ENCODE measurements at regions not wholly inside any gene's neighbourhood (a gene's known extent, or its start where the extent isn't known, plus 50 kb on each side); places are given as distances from the start of the nearest gene placed in this dataset.

GRCh38 chr16:13510425-13511151 is 409.4 kb upstream of the ERCC4 start:
- H3K9ac ChIP-seq (ENCODE audit: insufficient read depth, low read depth, low read length), result no peak overlapping the region
- H3K9me3 ChIP-seq (ENCODE audit: low read length), result peaks cover 9% of the 10 kb centered on the region
- no peaks in the 10 kb centered on the region for H3K36me3 ChIP-seq (replicated peaks in 1 of 2; ENCODE audit: control insufficient read depth in 1 of 2, insufficient read depth in 2 of 2, low read length in 2 of 2)
- H4K20me1 ChIP-seq (ENCODE audit: insufficient read depth, low read length), result no peaks in the 10 kb centered on the region
- no peaks in the 10 kb centered on the region for H3K79me2 ChIP-seq (ENCODE audit: insufficient read depth, low read length)
- FAIRE-seq (peak; percentile 8), DNase-seq (ENCODE audit: low spot score) (peak; percentile 23), ATAC-seq (peak; percentile 54; the same call in 1 of the 3 replicates)
- no peaks in the 10 kb centered on the region for H3K4me1 ChIP-seq (ENCODE audit: insufficient read depth, low read length)
- no TSS peak for BruUV-seq (replicated peaks)
- 7% methylated on average over 5 of the region's 5 CpGs for WGBS (ENCODE audit: low lambda C conversion rate)
- POLR2A ChIA-PET, result no interaction called here
- TF ChIP-seq STAG1 (CRISPR knock-in tag; IDR thresholded peaks at IDR 0.05) (peak; percentile 25; the same call in 1 of the 2 replicates), MAFF (IDR thresholded peaks at IDR 0.05; ENCODE audit: low read depth, low read length) (peak; percentile 75), ISX (CRISPR knock-in tag; conservative IDR thresholded peaks at IDR 0.05) (no peak), CTCF (CRISPR knock-in tag; IDR thresholded peaks at IDR 0.05) (peak; percentile 52), MAFK (conservative IDR thresholded peaks at IDR 0.05 in 1 of 2, IDR thresholded peaks at IDR 0.05 in 1 of 2; ENCODE audit: low read length in 2 of 2) (peak; percentile 85 to 86), MAF1 (CRISPR knock-in tag; IDR thresholded peaks at IDR 0.05; ENCODE audit: borderline replicate concordance) (no peak)
- no peak overlapping the region for H3K4me2 ChIP-seq (ENCODE audit: low read depth, low read length)
- 0 out of 5 replicates have a peak, but pooled peaks cover 0 to 3% of the 10 kb centered on the region in 2 experiments for H3K27me3 ChIP-seq (ENCODE audit: control insufficient read depth in 1 of 2, insufficient read depth in 2 of 2, low read length in 2 of 2)
- intact Hi-C loops (cut with micrococcal nuclease; ENCODE audit: unreplicated experiment) (no loop called here), in situ Hi-C loops (cut with HindIII; ENCODE audit: extremely low pct_ligation_motif_present, low pct_unique_long_range_greater_than_20kb) (no loop called here)
- CTCF ChIA-PET (ENCODE audit: low intra/inter-chr PET ratio, low total read pairs), result no interaction called here
- no peak overlapping the region for H3K27ac ChIP-seq (ENCODE audit: extremely low read length, insufficient read depth, low read length)
- no peak overlapping the region for H2AFZ ChIP-seq (ENCODE audit: low read length)
- H3K4me3 ChIP-seq (replicated peaks in 1 of 3; ENCODE audit: insufficient read depth in 1 of 3, low read depth in 2 of 3, low read length in 3 of 3), result no peak overlapping the region

- 23% methylated on average over 3 of the region's 3 CpGs for WGBS (ENCODE audit: low lambda C conversion rate)
- FAIRE-seq, result no peak
- TF ChIP-seq TRIM24 (CRISPR knock-in tag; IDR thresholded peaks at IDR 0.05) (no peak), ZNF101 (CRISPR knock-in tag; IDR thresholded peaks at IDR 0.05; ENCODE audit: borderline replicate concordance, low read depth) (no peak), MAX (IDR thresholded peaks at IDR 0.05) (no peak), SRSF4 (IDR thresholded peaks at IDR 0.05; ENCODE audit: low read depth, low read length, poor library complexity, severe bottlenecking) (no peak), SIN3B (IDR thresholded peaks at IDR 0.05; ENCODE audit: low read length) (no peak)
- TF ChIP-seq, protein P1, sequence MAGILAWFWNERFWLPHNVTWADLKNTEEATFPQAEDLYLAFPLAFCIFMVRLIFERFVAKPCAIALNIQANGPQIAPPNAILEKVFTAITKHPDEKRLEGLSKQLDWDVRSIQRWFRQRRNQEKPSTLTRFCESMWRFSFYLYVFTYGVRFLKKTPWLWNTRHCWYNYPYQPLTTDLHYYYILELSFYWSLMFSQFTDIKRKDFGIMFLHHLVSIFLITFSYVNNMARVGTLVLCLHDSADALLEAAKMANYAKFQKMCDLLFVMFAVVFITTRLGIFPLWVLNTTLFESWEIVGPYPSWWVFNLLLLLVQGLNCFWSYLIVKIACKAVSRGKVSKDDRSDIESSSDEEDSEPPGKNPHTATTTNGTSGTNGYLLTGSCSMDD (CRISPR knock-in tag; IDR thresholded peaks at IDR 0.05), result no peak
- TF ChIP-seq, protein P2, sequence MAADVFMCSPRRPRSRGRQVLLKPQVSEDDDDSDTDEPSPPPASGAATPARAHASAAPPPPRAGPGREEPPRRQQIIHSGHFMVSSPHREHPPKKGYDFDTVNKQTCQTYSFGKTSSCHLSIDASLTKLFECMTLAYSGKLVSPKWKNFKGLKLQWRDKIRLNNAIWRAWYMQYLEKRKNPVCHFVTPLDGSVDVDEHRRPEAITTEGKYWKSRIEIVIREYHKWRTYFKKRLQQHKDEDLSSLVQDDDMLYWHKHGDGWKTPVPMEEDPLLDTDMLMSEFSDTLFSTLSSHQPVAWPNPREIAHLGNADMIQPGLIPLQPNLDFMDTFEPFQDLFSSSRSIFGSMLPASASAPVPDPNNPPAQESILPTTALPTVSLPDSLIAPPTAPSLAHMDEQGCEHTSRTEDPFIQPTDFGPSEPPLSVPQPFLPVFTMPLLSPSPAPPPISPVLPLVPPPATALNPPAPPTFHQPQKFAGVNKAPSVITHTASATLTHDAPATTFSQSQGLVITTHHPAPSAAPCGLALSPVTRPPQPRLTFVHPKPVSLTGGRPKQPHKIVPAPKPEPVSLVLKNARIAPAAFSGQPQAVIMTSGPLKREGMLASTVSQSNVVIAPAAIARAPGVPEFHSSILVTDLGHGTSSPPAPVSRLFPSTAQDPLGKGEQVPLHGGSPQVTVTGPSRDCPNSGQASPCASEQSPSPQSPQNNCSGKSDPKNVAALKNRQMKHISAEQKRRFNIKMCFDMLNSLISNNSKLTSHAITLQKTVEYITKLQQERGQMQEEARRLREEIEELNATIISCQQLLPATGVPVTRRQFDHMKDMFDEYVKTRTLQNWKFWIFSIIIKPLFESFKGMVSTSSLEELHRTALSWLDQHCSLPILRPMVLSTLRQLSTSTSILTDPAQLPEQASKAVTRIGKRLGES (CRISPR knock-in tag; IDR thresholded peaks at IDR 0.05; ENCODE audit: borderline replicate concordance), result no peak
Measured at GRCh38 chr16:13517841-13518240, 402.1 kb upstream of the ERCC4 start.

More at GRCh38 chr16:13517841-13518240, 402.1 kb upstream of the ERCC4 start:
- Histone ChIP-seq H3K27ac (ENCODE audit: extremely low read length, insufficient read depth, low read length) (no peak overlapping the region), H3K9ac (ENCODE audit: insufficient read depth, low read depth, low read length) (no peak overlapping the region), H4K20me1 (ENCODE audit: insufficient read depth, low read length) (no peaks in the 10 kb centered on the region), H3K36me3 (replicated peaks in 1 of 2; ENCODE audit: control insufficient read depth in 1 of 2, insufficient read depth in 2 of 2, low read length in 2 of 2) (no peaks in the 10 kb centered on the region), H3K4me3 (replicated peaks in 1 of 3; ENCODE audit: insufficient read depth in 1 of 3, low read depth in 2 of 3, low read length in 3 of 3) (no peak overlapping the region), H3K9me3 (ENCODE audit: low read length) (peaks cover 12% of the 10 kb centered on the region), H3K27me3 (ENCODE audit: control insufficient read depth in 1 of 2, insufficient read depth in 2 of 2, low read length in 2 of 2) (no peaks in the 10 kb centered on the region; a peak in 1 of 5 replicates), H3K79me2 (ENCODE audit: insufficient read depth, low read length) (no peaks in the 10 kb centered on the region), H3K4me2 (ENCODE audit: low read depth, low read length) (no peak overlapping the region), H2AFZ (ENCODE audit: low read length) (no peak overlapping the region), H3K4me1 (ENCODE audit: insufficient read depth, low read length) (no peaks in the 10 kb centered on the region)
- BruUV-seq (replicated peaks), result no TSS peak
- ChIA-PET CTCF (ENCODE audit: low intra/inter-chr PET ratio, low total read pairs) (no interaction called here), POLR2A (no interaction called here)
- intact Hi-C loops (cut with micrococcal nuclease; ENCODE audit: unreplicated experiment), result no loop called here
- DNase-seq (ENCODE audit: low spot score), result no peak
- in situ Hi-C loops (cut with HindIII; ENCODE audit: extremely low pct_ligation_motif_present, low pct_unique_long_range_greater_than_20kb), result no loop called here
- ATAC-seq, result no peak
